ENCODE measurements at regions not wholly inside any gene's neighbourhood (a gene's known extent, or its start where the extent isn't known, plus 50 kb on each side); places are given as distances from the start of the nearest gene placed in this dataset.
A peak's percentile ranks its signal among the peaks of the same experiment; 100 is the strongest.

DNA sequence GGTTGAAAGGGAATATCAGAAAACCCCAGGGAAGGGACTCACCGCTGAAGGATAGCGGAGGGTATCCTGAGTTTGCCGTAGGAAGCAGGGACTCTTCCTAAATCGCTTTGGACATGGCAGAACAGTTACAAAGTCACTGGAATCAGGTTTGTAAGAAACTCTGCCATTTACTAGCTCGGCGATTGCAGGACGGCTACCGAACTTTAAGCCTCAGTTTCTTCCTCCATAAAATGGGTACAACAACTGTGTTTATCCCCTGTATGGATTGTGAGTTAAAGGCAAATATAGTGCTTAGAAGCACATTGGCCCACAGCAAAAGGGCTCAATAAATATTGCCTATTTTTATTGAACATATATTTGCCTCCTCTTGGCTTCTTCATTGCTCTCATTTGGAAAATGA, 90.6 kb downstream of the MAF start (continued):
- TF ChIP-seq ZNF219 (CRISPR knock-in tag; IDR thresholded peaks at IDR 0.05; ENCODE audit: borderline replicate concordance), result no peak
- no peak for TF ChIP-seq CREM (CRISPR knock-in tag; IDR thresholded peaks at IDR 0.05)
- no peak for TF ChIP-seq FOXP4 (CRISPR knock-in tag; IDR thresholded peaks at IDR 0.05)
- no peak for TF ChIP-seq RORB (CRISPR knock-in tag; IDR thresholded peaks at IDR 0.05)

- H3K9me3 Mint-ChIP-seq, result no peaks in the 10 kb centered on the region
- no peak for TF ChIP-seq IRF1 (CRISPR knock-in tag; IDR thresholded peaks at IDR 0.05)
- TF ChIP-seq, protein P1, sequence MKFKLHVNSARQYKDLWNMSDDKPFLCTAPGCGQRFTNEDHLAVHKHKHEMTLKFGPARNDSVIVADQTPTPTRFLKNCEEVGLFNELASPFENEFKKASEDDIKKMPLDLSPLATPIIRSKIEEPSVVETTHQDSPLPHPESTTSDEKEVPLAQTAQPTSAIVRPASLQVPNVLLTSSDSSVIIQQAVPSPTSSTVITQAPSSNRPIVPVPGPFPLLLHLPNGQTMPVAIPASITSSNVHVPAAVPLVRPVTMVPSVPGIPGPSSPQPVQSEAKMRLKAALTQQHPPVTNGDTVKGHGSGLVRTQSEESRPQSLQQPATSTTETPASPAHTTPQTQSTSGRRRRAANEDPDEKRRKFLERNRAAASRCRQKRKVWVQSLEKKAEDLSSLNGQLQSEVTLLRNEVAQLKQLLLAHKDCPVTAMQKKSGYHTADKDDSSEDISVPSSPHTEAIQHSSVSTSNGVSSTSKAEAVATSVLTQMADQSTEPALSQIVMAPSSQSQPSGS (CRISPR knock-in tag; IDR thresholded peaks at IDR 0.05; ENCODE audit: borderline replicate concordance, low read depth), result no peak
- TF ChIP-seq, protein P2, sequence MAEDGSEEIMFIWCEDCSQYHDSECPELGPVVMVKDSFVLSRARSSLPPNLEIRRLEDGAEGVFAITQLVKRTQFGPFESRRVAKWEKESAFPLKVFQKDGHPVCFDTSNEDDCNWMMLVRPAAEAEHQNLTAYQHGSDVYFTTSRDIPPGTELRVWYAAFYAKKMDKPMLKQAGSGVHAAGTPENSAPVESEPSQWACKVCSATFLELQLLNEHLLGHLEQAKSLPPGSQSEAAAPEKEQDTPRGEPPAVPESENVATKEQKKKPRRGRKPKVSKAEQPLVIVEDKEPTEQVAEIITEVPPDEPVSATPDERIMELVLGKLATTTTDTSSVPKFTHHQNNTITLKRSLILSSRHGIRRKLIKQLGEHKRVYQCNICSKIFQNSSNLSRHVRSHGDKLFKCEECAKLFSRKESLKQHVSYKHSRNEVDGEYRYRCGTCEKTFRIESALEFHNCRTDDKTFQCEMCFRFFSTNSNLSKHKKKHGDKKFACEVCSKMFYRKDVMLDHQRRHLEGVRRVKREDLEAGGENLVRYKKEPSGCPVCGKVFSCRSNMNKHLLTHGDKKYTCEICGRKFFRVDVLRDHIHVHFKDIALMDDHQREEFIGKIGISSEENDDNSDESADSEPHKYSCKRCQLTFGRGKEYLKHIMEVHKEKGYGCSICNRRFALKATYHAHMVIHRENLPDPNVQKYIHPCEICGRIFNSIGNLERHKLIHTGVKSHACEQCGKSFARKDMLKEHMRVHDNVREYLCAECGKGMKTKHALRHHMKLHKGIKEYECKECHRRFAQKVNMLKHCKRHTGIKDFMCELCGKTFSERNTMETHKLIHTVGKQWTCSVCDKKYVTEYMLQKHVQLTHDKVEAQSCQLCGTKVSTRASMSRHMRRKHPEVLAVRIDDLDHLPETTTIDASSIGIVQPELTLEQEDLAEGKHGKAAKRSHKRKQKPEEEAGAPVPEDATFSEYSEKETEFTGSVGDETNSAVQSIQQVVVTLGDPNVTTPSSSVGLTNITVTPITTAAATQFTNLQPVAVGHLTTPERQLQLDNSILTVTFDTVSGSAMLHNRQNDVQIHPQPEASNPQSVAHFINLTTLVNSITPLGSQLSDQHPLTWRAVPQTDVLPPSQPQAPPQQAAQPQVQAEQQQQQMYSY (CRISPR knock-in tag; IDR thresholded peaks at IDR 0.05), result no peak
- TF ChIP-seq, protein P3, sequence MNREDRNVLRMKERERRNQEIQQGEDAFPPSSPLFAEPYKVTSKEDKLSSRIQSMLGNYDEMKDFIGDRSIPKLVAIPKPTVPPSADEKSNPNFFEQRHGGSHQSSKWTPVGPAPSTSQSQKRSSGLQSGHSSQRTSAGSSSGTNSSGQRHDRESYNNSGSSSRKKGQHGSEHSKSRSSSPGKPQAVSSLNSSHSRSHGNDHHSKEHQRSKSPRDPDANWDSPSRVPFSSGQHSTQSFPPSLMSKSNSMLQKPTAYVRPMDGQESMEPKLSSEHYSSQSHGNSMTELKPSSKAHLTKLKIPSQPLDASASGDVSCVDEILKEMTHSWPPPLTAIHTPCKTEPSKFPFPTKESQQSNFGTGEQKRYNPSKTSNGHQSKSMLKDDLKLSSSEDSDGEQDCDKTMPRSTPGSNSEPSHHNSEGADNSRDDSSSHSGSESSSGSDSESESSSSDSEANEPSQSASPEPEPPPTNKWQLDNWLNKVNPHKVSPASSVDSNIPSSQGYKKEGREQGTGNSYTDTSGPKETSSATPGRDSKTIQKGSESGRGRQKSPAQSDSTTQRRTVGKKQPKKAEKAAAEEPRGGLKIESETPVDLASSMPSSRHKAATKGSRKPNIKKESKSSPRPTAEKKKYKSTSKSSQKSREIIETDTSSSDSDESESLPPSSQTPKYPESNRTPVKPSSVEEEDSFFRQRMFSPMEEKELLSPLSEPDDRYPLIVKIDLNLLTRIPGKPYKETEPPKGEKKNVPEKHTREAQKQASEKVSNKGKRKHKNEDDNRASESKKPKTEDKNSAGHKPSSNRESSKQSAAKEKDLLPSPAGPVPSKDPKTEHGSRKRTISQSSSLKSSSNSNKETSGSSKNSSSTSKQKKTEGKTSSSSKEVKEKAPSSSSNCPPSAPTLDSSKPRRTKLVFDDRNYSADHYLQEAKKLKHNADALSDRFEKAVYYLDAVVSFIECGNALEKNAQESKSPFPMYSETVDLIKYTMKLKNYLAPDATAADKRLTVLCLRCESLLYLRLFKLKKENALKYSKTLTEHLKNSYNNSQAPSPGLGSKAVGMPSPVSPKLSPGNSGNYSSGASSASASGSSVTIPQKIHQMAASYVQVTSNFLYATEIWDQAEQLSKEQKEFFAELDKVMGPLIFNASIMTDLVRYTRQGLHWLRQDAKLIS (CRISPR knock-in tag; IDR thresholded peaks at IDR 0.05; ENCODE audit: borderline replicate concordance), result no peak
- TF ChIP-seq ZNF423 (CRISPR knock-in tag; IDR thresholded peaks at IDR 0.05), result no peak
- no peak for TF ChIP-seq AR (CRISPR knock-in tag; IDR thresholded peaks at IDR 0.05)
- no peak for TF ChIP-seq NFYB (CRISPR knock-in tag; conservative IDR thresholded peaks at IDR 0.05; ENCODE audit: low read depth)
- TF ChIP-seq, protein P4, sequence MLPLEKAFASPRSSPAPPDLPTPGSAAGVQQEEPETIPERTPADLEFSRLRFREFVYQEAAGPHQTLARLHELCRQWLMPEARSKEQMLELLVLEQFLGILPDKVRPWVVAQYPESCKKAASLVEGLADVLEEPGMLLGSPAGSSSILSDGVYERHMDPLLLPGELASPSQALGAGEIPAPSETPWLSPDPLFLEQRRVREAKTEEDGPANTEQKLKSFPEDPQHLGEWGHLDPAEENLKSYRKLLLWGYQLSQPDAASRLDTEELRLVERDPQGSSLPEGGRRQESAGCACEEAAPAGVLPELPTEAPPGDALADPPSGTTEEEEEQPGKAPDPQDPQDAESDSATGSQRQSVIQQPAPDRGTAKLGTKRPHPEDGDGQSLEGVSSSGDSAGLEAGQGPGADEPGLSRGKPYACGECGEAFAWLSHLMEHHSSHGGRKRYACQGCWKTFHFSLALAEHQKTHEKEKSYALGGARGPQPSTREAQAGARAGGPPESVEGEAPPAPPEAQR (CRISPR knock-in tag; IDR thresholded peaks at IDR 0.05), result no peak
- no peak for TF ChIP-seq ZNF138 (CRISPR knock-in tag; conservative IDR thresholded peaks at IDR 0.05)
- TF ChIP-seq, protein P5, sequence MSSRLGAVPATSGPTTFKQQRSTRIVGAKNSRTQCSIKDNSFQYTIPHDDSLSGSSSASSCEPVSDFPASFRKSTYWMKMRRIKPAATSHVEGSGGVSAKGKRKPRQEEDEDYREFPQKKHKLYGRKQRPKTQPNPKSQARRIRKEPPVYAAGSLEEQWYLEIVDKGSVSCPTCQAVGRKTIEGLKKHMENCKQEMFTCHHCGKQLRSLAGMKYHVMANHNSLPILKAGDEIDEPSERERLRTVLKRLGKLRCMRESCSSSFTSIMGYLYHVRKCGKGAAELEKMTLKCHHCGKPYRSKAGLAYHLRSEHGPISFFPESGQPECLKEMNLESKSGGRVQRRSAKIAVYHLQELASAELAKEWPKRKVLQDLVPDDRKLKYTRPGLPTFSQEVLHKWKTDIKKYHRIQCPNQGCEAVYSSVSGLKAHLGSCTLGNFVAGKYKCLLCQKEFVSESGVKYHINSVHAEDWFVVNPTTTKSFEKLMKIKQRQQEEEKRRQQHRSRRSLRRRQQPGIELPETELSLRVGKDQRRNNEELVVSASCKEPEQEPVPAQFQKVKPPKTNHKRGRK (CRISPR knock-in tag; IDR thresholded peaks at IDR 0.05; ENCODE audit: borderline replicate concordance), result no peak
- TF ChIP-seq ZNF671 (CRISPR knock-in tag; IDR thresholded peaks at IDR 0.05), result no peak
- no peak for TF ChIP-seq PRRX2 (CRISPR knock-in tag; IDR thresholded peaks at IDR 0.05)
- TF ChIP-seq CREB1 (CRISPR knock-in tag; IDR thresholded peaks at IDR 0.05), result no peak
- no peak for TF ChIP-seq TEAD4 (CRISPR knock-in tag; IDR thresholded peaks at IDR 0.05)
- DNase-seq (ENCODE audit: low spot score) (no peak), ATAC-seq (peak; percentile 59)
- no peaks in the 10 kb centered on the region for H3K27me3 Mint-ChIP-seq (ENCODE audit: low read depth)
- no peak overlapping the region for H3K27ac Mint-ChIP-seq
- no peak overlapping the region for H3K4me3 Mint-ChIP-seq
- CTCF ChIA-PET, result no interaction called here
- POLR2A ChIA-PET, result no interaction called here
- H3K4me1 Mint-ChIP-seq, result peaks cover 7% of the 10 kb centered on the region; the same call in 1 of the 2 replicates
- H3K36me3 Mint-ChIP-seq, result no peaks in the 10 kb centered on the region
Observed at GRCh38 chr16:79509211-79509631, 91.3 kb downstream of the MAF start.
